Lower leg skin (tissue), 3 donors: ENCODE measurements at regions not wholly inside any gene's neighbourhood (a gene's known extent, or its start where the extent isn't known, plus 50 kb on each side); places are given as distances from the start of the nearest gene placed in this dataset.

Experiments
- POLR2A ChIP-seq, 2 donors: fragments of 450-650 bp; IDR thresholded peaks; one replicate each; pipeline ENCODE4 v1.6.1; 2016 to 2017; ENCODE audit warnings: antibody characterized with exemption in 2 of 2, mild to moderate bottlenecking in 1 of 2, moderate library complexity in 1 of 2
- TF ChIP-seq, protein P1 (sequence below), 3 donors: fragments of 450-650 bp; IDR thresholded peaks; one replicate each; pipeline ENCODE4 v1.5.1; 2016; ENCODE audit warnings: antibody characterized with exemption in 3 of 3, mild to moderate bottlenecking in 3 of 3, moderate library complexity in 2 of 3

DNA sequence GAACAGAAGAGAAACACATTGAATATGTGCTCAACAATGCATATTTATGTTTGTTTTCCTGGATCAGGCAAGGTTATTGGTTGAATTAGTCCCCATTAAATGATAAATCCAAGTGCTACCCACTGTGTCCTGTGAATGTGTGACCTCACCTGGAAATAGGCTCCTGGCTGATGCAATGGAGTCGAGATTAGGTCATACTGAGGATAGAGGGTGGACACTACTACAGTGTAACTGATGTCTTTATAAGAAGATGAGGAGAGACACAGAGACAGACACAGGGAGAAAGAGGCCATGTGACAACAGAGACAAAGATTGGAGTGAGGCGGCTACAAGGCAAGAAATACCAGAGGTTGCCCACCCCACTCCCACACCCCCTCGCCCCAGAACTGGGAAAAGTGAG lies 559.3 kb downstream of the C6orf118 start:
- no peak for TF ChIP-seq POLR2A (IDR thresholded peaks at IDR 0.05)
- TF ChIP-seq, protein P1, sequence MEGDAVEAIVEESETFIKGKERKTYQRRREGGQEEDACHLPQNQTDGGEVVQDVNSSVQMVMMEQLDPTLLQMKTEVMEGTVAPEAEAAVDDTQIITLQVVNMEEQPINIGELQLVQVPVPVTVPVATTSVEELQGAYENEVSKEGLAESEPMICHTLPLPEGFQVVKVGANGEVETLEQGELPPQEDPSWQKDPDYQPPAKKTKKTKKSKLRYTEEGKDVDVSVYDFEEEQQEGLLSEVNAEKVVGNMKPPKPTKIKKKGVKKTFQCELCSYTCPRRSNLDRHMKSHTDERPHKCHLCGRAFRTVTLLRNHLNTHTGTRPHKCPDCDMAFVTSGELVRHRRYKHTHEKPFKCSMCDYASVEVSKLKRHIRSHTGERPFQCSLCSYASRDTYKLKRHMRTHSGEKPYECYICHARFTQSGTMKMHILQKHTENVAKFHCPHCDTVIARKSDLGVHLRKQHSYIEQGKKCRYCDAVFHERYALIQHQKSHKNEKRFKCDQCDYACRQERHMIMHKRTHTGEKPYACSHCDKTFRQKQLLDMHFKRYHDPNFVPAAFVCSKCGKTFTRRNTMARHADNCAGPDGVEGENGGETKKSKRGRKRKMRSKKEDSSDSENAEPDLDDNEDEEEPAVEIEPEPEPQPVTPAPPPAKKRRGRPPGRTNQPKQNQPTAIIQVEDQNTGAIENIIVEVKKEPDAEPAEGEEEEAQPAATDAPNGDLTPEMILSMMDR (IDR thresholded peaks at IDR 0.05), result no peak
